HG03064 (cell line): ENCODE measurements at regions not wholly inside any gene's neighbourhood (a gene's known extent, or its start where the extent isn't known, plus 50 kb on each side); places are given as distances from the start of the nearest gene placed in this dataset.
"Not testable (repeated sequence)": the region's sequence is repeated elsewhere in the genome, so short reads cannot be mapped to it uniquely, and the experiment has no call there.

ENCODE experiments used
- ATAC-seq: cut with Tn5 transposase; IDR thresholded peaks from one replicate; pipeline ENCODE4 v1.9.1; 2021; ENCODE audit warnings: low read depth; ENCODE audit not compliant: unreplicated experiment

DNA sequence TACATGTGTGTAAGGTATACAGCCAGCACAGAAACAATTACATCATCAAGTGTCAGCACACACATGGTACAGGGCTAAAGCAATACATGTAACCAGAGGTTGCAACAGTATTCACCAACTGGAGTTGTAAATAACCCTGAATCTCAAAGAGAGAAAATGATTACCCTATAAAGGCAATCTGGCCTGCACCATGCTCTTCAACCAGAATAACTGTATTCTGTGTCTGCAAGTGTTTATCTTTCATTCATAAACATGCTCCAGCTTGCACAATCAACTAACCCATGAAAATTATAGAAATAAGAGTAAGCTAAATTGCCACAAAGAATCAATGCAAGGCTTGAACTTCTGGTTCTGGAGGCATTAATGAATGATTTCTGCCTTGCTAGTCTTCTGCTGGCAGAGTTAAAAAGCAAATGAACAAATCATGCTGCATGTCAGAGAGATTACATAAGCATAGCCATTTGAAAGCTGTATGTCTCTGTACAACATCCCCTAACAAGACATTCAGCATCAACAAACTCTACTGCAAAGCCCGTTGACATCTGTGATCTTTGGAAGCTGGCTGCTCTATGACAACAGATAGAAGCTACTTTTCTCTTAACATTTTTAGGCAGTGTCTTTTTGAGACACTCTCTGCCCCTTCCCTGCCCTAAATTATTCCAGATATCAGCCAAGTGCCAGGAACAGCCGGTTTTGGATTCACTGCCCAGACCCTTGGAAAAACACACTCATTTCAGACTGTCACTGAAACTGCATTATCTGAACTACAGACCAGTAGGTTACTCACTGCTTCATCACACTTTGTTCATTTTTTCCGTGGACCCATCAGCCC, 871.0 kb downstream of the OTOL1 start:
- ATAC-seq = no peak

DNA sequence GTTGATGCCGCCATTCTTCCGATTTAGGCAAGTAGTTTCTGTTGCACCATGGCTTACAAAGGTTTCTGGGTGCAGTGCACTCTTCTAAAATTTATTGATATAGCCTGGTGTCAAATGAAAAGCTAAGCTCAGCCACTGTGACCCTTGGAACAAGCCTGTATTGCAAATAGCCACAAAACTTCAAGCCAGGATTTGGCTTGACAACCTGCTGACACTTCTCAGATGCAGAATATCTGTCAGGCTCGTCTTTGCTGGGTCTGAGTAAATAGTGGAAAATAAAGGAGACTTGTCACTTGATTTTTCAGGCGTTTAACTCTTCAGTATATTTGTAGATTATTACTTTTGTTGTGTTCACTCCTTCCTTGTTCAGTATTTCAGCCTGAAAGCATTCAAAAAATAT, 871.8 kb downstream of the OTOL1 start:
- no peak for ATAC-seq

GRCh38 chr3:162369306-162369705, 872.7 kb downstream of the OTOL1 start:
- ATAC-seq = no peak

DNA sequence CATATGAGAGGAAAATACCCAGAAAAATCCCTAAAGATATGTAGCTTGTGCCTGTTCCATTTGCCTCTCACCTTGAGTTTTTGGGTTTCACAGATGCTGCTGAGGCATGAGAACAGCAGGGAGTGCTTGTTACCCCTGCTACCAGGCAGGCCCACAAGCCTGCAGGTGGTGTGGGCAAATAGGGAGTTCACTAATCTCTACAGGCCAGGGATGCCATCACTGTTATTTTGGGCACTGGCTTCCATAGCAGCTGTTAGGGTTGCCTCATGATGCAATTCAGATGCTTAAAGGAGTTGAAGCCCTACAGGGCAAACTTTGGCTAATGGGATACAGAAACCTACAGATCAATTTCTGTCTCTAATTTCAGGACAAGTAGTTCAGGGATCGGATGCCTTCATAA, 873.5 kb downstream of the OTOL1 start:
- ATAC-seq = no peak

DNA sequence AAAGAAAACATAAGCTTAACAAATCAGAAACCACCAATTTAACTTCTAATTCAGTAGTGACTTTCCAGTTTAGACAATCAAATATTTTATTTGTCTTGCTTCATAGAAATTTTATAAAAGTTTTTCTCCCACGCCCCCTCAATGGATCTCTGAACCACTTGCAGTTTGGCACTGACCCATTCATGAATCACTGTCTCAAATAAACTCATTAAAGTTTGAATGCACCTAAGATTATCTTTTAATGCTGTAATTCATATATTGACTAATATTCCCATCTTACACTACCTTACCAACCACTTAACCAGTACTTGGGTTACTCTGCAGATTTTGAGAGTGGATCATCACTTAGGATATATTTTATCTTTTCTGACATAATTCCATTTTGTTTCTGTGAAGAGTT, 880.2 kb downstream of the OTOL1 start:
- ATAC-seq = no peak

- ATAC-seq = no peak
These were observed 881.0 kb downstream of the OTOL1 start for GRCh38 chr3:162377608-162378007.

GRCh38 chr3:162385387-162385786, 888.8 kb downstream of the OTOL1 start:
- ATAC-seq = no peak

DNA sequence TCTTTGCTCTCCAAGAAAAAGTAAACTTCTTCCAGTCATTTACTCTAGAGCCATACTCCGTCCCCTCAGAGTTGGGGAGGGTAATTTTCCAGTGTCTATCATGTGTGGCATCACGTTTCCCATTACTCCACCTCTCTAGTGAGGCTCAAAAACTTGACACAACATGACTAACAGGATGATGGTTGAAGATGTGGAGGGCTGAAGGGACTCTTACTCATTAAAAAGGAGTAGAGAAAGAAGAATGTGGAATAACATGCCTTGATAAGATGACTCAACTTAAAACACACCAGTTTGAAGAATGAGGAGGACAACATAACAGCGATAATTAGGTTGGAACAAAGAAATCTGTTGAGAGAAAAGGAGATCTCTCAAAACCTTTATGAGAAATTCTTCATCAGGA, 894.3 kb downstream of the OTOL1 start:
- no peak for ATAC-seq

GRCh38 chr3:162391301-162391700, 894.7 kb downstream of the OTOL1 start:
- no peak for ATAC-seq

- no peak for ATAC-seq
These were observed 898.9 kb downstream of the OTOL1 start for GRCh38 chr3:162395496-162395895.

DNA sequence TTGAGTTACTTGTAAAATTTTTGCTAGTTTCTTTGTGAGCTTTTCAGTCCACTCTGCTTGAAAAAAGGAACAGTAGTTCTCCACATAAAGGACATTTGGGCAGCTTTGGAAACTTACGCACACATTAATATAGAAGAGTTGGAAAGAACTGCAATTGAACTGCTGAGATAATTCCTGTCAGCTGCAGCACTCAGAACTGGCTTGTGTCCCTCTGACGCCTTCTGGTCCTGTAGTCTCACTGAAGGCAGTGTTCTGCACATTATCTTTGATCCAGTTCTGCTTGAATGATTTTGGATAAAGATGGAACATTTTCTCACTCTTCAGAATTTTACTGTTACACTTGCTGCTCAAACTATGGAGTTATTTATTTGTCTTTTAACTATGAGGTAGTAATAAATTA, 901.9 kb downstream of the OTOL1 start:
- ATAC-seq = no peak

GRCh38 chr3:162400697-162401096, 904.1 kb downstream of the OTOL1 start:
- ATAC-seq = no peak

DNA sequence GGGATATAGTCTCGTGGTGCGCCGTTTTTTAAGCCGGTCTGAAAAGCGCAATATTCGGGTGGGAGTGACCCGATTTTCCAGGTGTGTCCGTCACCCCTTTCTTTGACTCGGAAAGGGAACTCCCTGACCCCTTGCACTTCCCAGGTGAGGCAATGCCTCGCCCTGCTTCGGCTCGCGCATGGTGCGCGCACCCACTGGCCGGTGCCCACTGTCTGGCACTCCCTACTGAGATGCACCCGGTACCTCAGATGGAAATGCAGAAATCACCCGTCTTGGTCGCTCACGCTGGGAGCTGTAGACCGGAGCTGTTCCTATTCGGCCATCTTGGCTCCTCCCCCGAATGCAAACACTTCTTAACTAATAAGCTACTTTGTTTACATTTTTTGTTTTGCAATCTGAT, 914.9 kb downstream of the OTOL1 start:
- ATAC-seq = not testable (repeated sequence)

DNA sequence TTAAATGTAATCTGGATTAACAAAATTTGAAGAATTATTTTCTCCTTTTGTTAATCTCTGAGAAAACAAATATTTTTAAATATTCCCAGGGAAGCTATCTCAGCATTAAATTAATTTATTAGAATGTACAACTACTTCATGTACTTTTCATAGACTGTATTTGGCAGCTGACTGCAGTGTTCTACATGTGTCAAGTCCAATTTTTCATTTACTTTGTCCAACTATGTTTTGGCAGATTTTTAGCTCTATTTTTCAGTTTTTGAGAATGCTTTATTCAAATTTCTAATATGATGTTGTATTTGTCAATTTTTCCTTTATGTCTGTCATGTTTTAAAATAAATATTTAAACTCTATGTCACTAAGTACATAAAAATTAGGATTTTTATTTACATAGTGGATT, 925.1 kb downstream of the OTOL1 start:
- ATAC-seq = no peak

DNA sequence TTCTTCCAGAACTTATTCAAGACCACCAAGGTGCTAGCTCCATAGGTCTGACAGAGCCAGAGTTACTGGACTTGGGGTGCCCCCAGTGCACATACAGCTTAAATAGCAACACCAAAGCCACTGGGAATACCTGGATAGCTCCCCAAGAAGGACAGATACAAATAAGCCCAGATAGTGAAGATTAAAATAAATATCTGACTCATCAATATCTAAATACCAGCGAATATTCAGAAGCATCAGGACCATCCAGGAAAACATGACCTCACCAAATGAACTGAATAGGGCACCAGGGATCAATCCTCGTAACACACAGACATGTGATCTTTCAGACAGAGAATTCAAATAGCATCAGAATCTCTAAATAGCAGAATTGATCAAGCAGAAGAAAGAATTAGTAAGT, 931.6 kb downstream of the OTOL1 start:
- ATAC-seq = no peak

DNA sequence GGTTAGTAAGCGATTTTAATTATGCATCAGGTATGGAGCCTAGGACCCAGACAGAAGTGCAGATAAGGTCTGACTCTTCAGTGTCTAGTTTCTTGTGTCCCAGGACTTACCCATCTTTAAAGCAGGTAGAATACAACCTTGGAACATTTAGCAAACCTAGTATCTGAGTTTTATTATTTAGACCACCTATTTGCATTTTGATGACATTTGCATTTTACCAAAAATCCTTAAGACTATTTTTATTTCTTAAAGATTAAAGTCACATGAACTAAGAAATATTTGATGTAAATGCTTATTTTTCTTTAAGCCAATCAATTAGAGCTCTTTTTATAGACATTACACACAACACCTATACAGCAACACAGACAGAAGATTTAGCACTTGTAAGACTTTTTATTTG, 939.1 kb downstream of the OTOL1 start:
- no peak for ATAC-seq

DNA sequence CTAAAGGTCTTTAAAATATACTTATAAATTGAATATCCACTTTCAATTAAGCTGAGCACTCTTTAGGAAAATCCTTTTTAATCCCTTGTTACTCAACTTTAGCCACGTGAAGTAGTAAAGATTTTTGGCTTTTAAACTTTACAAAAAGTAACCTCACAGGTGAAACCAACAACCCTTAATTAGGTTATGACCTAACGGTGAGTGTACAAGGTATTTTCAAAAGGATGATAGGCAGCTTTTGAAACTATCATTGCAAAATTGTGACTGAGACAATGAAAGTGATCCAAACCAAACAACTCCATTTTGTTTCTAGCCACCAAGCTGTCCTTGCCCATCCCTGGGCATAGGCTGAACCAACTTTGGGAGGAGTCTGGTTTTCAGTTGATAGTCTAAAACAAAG, 940.2 kb downstream of the OTOL1 start:
- ATAC-seq = no peak

DNA sequence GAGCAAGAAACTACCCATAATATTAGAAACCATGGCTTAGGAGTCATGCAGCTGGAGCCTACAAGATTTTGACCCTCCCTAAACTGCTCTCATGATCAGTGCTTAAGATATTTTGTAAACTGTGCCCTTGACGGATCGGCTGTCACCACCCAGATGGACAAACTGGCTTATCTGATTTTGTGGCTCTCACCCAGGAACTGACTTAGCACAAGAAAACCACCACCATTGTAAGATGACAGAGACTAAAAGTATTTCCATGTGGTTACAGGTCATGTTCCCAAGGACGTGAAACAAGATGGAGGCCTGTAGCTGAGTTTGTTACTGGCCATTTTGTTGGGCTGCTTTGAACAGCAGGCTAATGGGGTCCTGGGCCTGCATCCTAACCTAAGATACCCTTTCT, 940.9 kb downstream of the OTOL1 start:
- ATAC-seq = no peak

DNA sequence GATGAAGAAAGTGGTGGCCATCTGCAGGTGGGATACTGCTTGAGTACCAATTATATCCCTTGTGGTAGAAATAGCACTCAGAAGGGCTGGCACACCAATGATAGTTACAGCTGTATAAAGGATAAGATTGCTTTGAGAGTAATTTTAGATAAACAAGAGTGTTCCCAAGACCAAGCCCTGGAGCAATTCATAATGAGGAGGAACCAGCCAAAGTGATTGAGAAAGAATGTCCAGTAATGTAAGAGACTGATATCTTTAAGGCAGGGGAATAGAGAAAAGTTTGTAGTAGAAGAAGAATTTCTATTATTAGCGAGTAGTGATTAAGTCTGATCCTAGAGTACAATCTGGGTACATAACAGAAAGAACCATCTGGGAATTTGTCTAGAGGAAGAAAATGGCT, 945.1 kb downstream of the OTOL1 start:
- no peak for ATAC-seq

- no peak for ATAC-seq
These were observed 946.8 kb downstream of the OTOL1 start for GRCh38 chr3:162443376-162443775.

- no peak for ATAC-seq
These were observed 972.2 kb downstream of the OTOL1 start for GRCh38 chr3:162468791-162469190.

DNA sequence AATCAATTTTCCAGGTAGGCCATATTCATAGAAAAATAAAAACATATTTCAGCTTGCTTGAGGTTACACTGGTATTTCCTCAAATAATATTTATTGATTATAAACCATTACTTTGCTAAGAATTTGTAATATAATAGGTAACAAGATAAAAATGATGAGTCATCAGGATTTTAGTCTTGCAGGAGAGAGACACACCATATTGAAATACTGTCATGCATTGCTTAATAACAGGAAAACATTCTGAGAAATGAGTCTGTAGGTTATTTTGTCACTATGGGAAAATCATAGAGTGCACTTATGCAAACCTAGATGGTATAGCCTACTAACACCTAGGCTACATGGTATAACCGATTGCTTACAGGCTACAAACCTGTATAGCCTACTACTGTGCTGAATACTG, 990.5 kb downstream of the OTOL1 start:
- no peak for ATAC-seq

- no peak for ATAC-seq
These were observed 993.2 kb downstream of the OTOL1 start for GRCh38 chr3:162489853-162490252.
